Neuronal stem cell (in vitro differentiated cells): ENCODE measurements at regions not wholly inside any gene's neighbourhood (a gene's known extent, or its start where the extent isn't known, plus 50 kb on each side); places are given as distances from the start of the nearest gene placed in this dataset.
A peak's percentile ranks its signal among the peaks of the same experiment; 100 is the strongest.

Experiments
- DNase-seq: peaks from one replicate; pipeline ENCODE4 v3.0.0-alpha.2; 2013; ENCODE audit warnings: low spot score
- H2AFZ ChIP-seq: one replicate; pipeline ENCODE4 v1.6.1; 2013; ENCODE audit warnings: mild to moderate bottlenecking, low read length, inconsistent platforms
- H2AK5ac ChIP-seq: 2 replicates; pipeline ENCODE4 v1.6.1; 2013; ENCODE audit warnings: low read depth, mild to moderate bottlenecking, inconsistent platforms, low read length, moderate library complexity, mixed read lengths
- H2BK120ac ChIP-seq: 2 replicates; pipeline ENCODE4 v1.6.1; 2013; ENCODE audit warnings: low read depth, mild to moderate bottlenecking, inconsistent platforms, low read length, moderate library complexity, mixed read lengths
- H2BK12ac ChIP-seq: one replicate; pipeline ENCODE4 v1.6.1; 2013; ENCODE audit warnings: low read length, inconsistent platforms
- H2BK15ac ChIP-seq: 2 replicates; pipeline ENCODE4 v1.6.1; 2013; ENCODE audit warnings: mild to moderate bottlenecking, low read length, inconsistent platforms, mixed read lengths
- H2BK5ac ChIP-seq: one replicate; pipeline ENCODE4 v1.6.1; 2013; ENCODE audit warnings: inconsistent platforms, mild to moderate bottlenecking, low read length, moderate library complexity
- H3K14ac ChIP-seq: one replicate; pipeline ENCODE4 v1.6.1; 2013; ENCODE audit warnings: low read length, inconsistent platforms
- H3K18ac ChIP-seq: 2 replicates; pipeline ENCODE4 v1.6.1; 2013; ENCODE audit warnings: low read length, inconsistent platforms
- H3K23ac ChIP-seq: 2 replicates; pipeline ENCODE4 v1.6.1; 2013; ENCODE audit warnings: low read depth, mild to moderate bottlenecking, mixed read lengths, low read length, inconsistent platforms; ENCODE audit not compliant: poor library complexity
- H3K27ac ChIP-seq: replicated peaks from 3 replicates; pipeline ENCODE4 v1.5.1; 2013; ENCODE audit warnings: low read length, inconsistent platforms
- H3K27me3 ChIP-seq, 3 experiments: 2 replicates each; pipeline ENCODE4 v1.6.1; 2013; ENCODE audit warnings: low read length in 3 of 3, mild to moderate bottlenecking in 2 of 3, inconsistent platforms in 1 of 3, low read depth in 1 of 3, mixed read lengths in 1 of 3, moderate library complexity in 1 of 3; ENCODE audit not compliant: control insufficient read depth in 3 of 3, insufficient read depth in 3 of 3
- H3K36me3 ChIP-seq, 2 donors: replicated peaks in 1 of 2; 2 replicates each; pipeline ENCODE4 v1.6.1; 2013; ENCODE audit warnings: low read length in 2 of 2; ENCODE audit not compliant: control insufficient read depth in 2 of 2, insufficient read depth in 2 of 2
- H3K4ac ChIP-seq: 2 replicates; pipeline ENCODE4 v1.6.1; 2013; ENCODE audit warnings: inconsistent platforms, mild to moderate bottlenecking, low read length, moderate library complexity
- H3K4me1 ChIP-seq, 2 donors: 1 replicate in 1 of 2; 2 replicates in 1 of 2; pipeline ENCODE4 v1.6.1; 2013; ENCODE audit warnings: low read length in 2 of 2, low read depth in 1 of 2; ENCODE audit not compliant: control insufficient read depth in 2 of 2, insufficient read depth in 1 of 2
- H3K4me2 ChIP-seq: one replicate; pipeline ENCODE4 v1.6.1; 2013; ENCODE audit warnings: mild to moderate bottlenecking, low read length, inconsistent platforms; ENCODE audit not compliant: insufficient read depth, poor library complexity, severe bottlenecking
- H3K4me3 ChIP-seq, 2 donors: 2 replicates each; pipeline ENCODE4 v1.5.1; 2013; ENCODE audit warnings: low read length in 2 of 2, mild to moderate bottlenecking in 2 of 2, inconsistent platforms in 1 of 2, moderate library complexity in 1 of 2
- H3K79me1 ChIP-seq: one replicate; pipeline ENCODE4 v1.6.1; 2013; ENCODE audit warnings: low read depth, mild to moderate bottlenecking, inconsistent platforms, low read length, moderate library complexity
- H3K9ac ChIP-seq: one replicate; pipeline ENCODE4 v1.6.1; 2013; ENCODE audit warnings: mild to moderate bottlenecking, low read depth, low read length, inconsistent platforms; ENCODE audit not compliant: poor library complexity
- H3K9me3 ChIP-seq, 2 donors: replicated peaks in 1 of 2; 2 replicates each; pipeline versions ENCODE3 to v1.6.1; 2013; ENCODE audit warnings: low read length in 2 of 2, mild to moderate bottlenecking in 2 of 2, inconsistent platforms in 1 of 2, low read depth in 1 of 2, mixed read lengths in 1 of 2, moderate library complexity in 1 of 2; ENCODE audit not compliant: control insufficient read depth in 2 of 2, insufficient read depth in 1 of 2
- H4K8ac ChIP-seq: one replicate; pipeline ENCODE4 v1.6.1; 2013; ENCODE audit warnings: low read depth, mild to moderate bottlenecking, inconsistent platforms, low read length, moderate library complexity
- H4K91ac ChIP-seq: one replicate; pipeline ENCODE4 v1.6.1; 2013; ENCODE audit warnings: low read length, low read depth, mild to moderate bottlenecking, inconsistent platforms; ENCODE audit not compliant: poor library complexity
- WGBS, 2 donors: extraction: QIAGEN DNeasy Blood & Tissue Kit; methylation state at CpG; one replicate each; pipeline ENCODE4 v1.1.7; 2013; ENCODE audit warnings: missing lambda C conversion rate in 2 of 2, mixed read lengths in 1 of 2; ENCODE audit not compliant: insufficient read length in 2 of 2, insufficient replicate concordance in 1 of 2; ENCODE audit errors: extremely low coverage in 2 of 2; 5-methylcytosine and 5-hydroxymethylcytosine counted together

DNA sequence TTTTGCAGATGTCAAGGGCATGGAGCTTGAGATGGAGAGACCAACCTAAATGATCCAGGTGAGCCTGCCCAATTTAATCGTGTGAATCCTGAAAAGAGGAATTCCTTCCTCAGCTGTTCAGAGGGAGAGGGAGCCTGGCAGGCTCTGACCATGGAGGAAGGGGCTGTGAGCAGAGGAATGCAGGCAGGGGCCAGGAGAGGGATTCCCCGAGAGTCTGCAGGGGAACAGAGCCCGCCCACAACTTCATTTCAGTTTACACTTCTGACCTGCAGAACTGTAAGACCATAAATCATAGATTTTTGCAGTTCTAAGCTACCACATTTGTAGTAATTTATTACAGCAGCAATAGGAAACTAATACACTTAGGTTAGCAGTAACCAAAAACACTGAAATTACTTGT, 164.1 kb downstream of the TBXT start:
- no peak overlapping the region for H3K4me3 ChIP-seq
- no peak overlapping the region for H2AFZ ChIP-seq
- H3K79me1 ChIP-seq: no peaks in the 10 kb centered on the region
- H2BK12ac ChIP-seq: no peak overlapping the region
- H3K18ac ChIP-seq: no peak overlapping the region
- no peak overlapping the region for H3K27ac ChIP-seq
- H3K9me3 ChIP-seq: no peaks in the 10 kb centered on the region
- H4K8ac ChIP-seq: no peak overlapping the region
- no peak overlapping the region for H4K91ac ChIP-seq
- no peak overlapping the region for H3K9ac ChIP-seq
- H2AK5ac ChIP-seq: no peak overlapping the region
- no peak overlapping the region for H3K14ac ChIP-seq
- H3K27me3 ChIP-seq: peaks cover 1 to 37% (median 20%) of the 10 kb centered on the region in 3 experiments
- peaks cover 11 to 17% of the 10 kb centered on the region in 2 donors for H3K4me1 ChIP-seq
- DNase-seq: no peak
- H3K4me2 ChIP-seq: no peak overlapping the region
- H3K36me3 ChIP-seq: no peaks in the 10 kb centered on the region
- WGBS, 2 donors: no CpG with 5 or more reads among the region's 3 CpGs
- no peak overlapping the region for H3K4ac ChIP-seq
- H2BK5ac ChIP-seq: no peak overlapping the region
- H2BK15ac ChIP-seq: no peak overlapping the region
- no peak overlapping the region for H3K23ac ChIP-seq
- H2BK120ac ChIP-seq: no peak overlapping the region

DNA sequence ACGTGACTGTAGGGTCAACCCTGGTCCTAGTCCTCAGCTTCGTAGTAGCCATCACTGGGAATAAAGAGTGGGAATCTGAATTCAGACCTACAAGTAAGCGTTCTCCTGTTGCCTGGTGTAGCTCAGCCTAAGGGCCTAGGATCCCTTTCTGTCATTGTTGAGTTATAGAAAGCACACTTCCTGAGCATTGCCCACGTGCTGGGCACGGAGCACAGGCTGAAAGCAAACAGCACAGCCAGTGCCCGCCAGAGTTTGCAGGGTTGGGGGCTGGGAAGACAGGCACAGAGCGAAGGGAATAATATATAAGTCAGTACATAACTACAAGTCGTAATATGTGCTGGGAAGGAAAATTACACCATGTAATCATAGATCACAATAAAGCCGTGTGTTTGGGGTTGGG, 166.3 kb downstream of the TBXT start:
- no peak overlapping the region for H2BK5ac ChIP-seq

GRCh38 chr6:165999279-165999678, 168.4 kb downstream of the TBXT start:
- Histone ChIP-seq H2BK120ac (no peak overlapping the region), H3K4me2 (no peak overlapping the region), H3K36me3 (no peaks in the 10 kb centered on the region), H3K27ac (no peak overlapping the region), H3K23ac (no peak overlapping the region), H2BK5ac (no peak overlapping the region), H2AK5ac (peak overlapping the region; percentile 35), H2BK12ac (no peak overlapping the region), H4K8ac (peak overlapping the region; percentile 68), H3K4ac (no peak overlapping the region), H3K4me3 (no peak overlapping the region), H3K79me1 (no peaks in the 10 kb centered on the region), H2BK15ac (no peak overlapping the region), H3K27me3 (peaks cover 0 to 24% (median 0%) of the 10 kb centered on the region in 3 experiments), H2AFZ (no peak overlapping the region), H3K9ac (no peak overlapping the region), H3K9me3 (no peaks in the 10 kb centered on the region), H4K91ac (no peak overlapping the region), H3K18ac (peak overlapping the region; percentile 40), H3K14ac (no peak overlapping the region), H3K4me1 (peaks cover 0 to 5% of the 10 kb centered on the region in 2 donors)
- no peak for DNase-seq
- no CpG with 5 or more reads among the region's 8 CpGs for WGBS, 2 donors

More for the DNA sequence above, 166.3 kb downstream of the TBXT start:
- no peak for DNase-seq
- H3K36me3 ChIP-seq: no peaks in the 10 kb centered on the region
- no peaks in the 10 kb centered on the region for H3K79me1 ChIP-seq
- no peak overlapping the region for H2BK120ac ChIP-seq
- no CpG with 5 or more reads among the region's 9 CpGs for WGBS, 2 donors
- no peak overlapping the region for H3K27ac ChIP-seq
- no peaks in the 10 kb centered on the region for H3K9me3 ChIP-seq
- peak overlapping the region in 1 of 2 donors; percentile 39 for H3K4me3 ChIP-seq
- no peak overlapping the region for H3K14ac ChIP-seq
- no peak overlapping the region for H3K4me2 ChIP-seq
- no peak overlapping the region for H3K23ac ChIP-seq
- H3K27me3 ChIP-seq: peaks cover 0 to 20% (median 0%) of the 10 kb centered on the region in 3 experiments
- H2AK5ac ChIP-seq: no peak overlapping the region
- no peak overlapping the region for H2AFZ ChIP-seq
- H3K4me1 ChIP-seq: peaks cover 5 to 9% of the 10 kb centered on the region in 2 donors
- no peak overlapping the region for H4K8ac ChIP-seq
- no peak overlapping the region for H3K4ac ChIP-seq
- no peak overlapping the region for H2BK12ac ChIP-seq
- no peak overlapping the region for H3K18ac ChIP-seq
- H2BK15ac ChIP-seq: no peak overlapping the region
- H4K91ac ChIP-seq: no peak overlapping the region
- no peak overlapping the region for H3K9ac ChIP-seq

DNA sequence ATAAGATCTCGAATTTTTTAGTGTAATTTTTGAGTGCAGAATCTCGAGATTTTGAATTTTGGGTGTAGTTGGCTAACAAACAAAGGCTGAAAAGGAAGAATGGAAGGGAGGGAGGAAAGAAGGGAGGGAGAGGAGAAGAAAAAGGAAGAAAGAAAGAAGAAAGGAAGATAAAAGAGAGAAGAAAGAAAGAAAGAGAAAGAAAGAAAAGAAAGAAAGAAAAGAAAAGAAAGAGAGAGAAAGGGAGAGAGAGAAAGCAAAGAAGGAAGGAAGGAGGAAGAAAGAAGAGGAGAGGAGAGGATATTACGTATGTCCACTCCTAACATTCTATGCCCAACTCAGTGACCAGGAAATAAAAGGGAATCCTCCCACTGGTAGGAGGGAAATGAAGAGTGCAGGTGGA, 169.6 kb downstream of the TBXT start:
- no peak overlapping the region for H3K23ac ChIP-seq
- no peak overlapping the region for H3K14ac ChIP-seq
- no peak overlapping the region for H4K8ac ChIP-seq
- peaks cover 0 to 3% of the 10 kb centered on the region in 2 donors for H3K4me1 ChIP-seq
- no peak overlapping the region for H2BK5ac ChIP-seq
- no peaks in the 10 kb centered on the region for H3K79me1 ChIP-seq
- H3K9ac ChIP-seq: no peak overlapping the region
- H3K18ac ChIP-seq: no peak overlapping the region
- no peak overlapping the region for H3K4me2 ChIP-seq
- H4K91ac ChIP-seq: no peak overlapping the region
- peaks cover 0 to 30% (median 0%) of the 10 kb centered on the region in 3 experiments for H3K27me3 ChIP-seq
- no peak overlapping the region for H2BK120ac ChIP-seq
- no CpG with 5 or more reads among the region's 3 CpGs for WGBS, 2 donors
- H3K4me3 ChIP-seq: no peak overlapping the region
- no peaks in the 10 kb centered on the region for H3K9me3 ChIP-seq
- no peak overlapping the region for H2BK15ac ChIP-seq
- H3K4ac ChIP-seq: no peak overlapping the region
- H2BK12ac ChIP-seq: no peak overlapping the region
- H3K36me3 ChIP-seq: no peaks in the 10 kb centered on the region
- DNase-seq: no peak
- no peak overlapping the region for H3K27ac ChIP-seq
- H2AK5ac ChIP-seq: no peak overlapping the region
- no peak overlapping the region for H2AFZ ChIP-seq
